HG02610 (cell line): ENCODE measurements at regions not wholly inside any gene's neighbourhood (a gene's known extent, or its start where the extent isn't known, plus 50 kb on each side); places are given as distances from the start of the nearest gene placed in this dataset.
"Not testable (repeated sequence)": the region's sequence is repeated elsewhere in the genome, so short reads cannot be mapped to it uniquely, and the experiment has no call there.

ENCODE experiments used
- ATAC-seq: cut with Tn5 transposase; IDR thresholded peaks from one replicate; pipeline ENCODE4 v1.9.1; 2021; ENCODE audit warnings: mild to moderate bottlenecking, moderate library complexity; ENCODE audit not compliant: unreplicated experiment

- not testable (repeated sequence) for ATAC-seq
Observed at GRCh38 chr15:21357056-21357455, 83.2 kb downstream of the POTEB3 start.

GRCh38 chr15:21355944-21356343 lies 84.4 kb downstream of the POTEB3 start:
- ATAC-seq: not testable (repeated sequence)

- not testable (repeated sequence) for ATAC-seq
Observed at GRCh38 chr15:21354597-21354996, 85.7 kb downstream of the POTEB3 start.

- not testable (repeated sequence) for ATAC-seq
Observed at GRCh38 chr15:21352670-21353318, 87.5 kb downstream of the POTEB3 start.

- not testable (repeated sequence) for ATAC-seq
Observed at GRCh38 chr15:21344960-21345359, 95.3 kb downstream of the POTEB3 start.

- ATAC-seq: not testable (repeated sequence)
Observed at GRCh38 chr15:21344500-21344899, 95.8 kb downstream of the POTEB3 start.

GRCh38 chr15:21337028-21337427 lies 103.3 kb downstream of the POTEB3 start:
- ATAC-seq: not testable (repeated sequence)

GRCh38 chr15:21324720-21325460 lies 115.4 kb downstream of the POTEB3 start:
- ATAC-seq: not testable (repeated sequence)

GRCh38 chr15:21284353-21284752 lies 155.9 kb downstream of the POTEB3 start:
- ATAC-seq: peak; percentile 41

GRCh38 chr15:21283210-21283609 lies 157.1 kb downstream of the POTEB3 start:
- ATAC-seq: peak; percentile 97

GRCh38 chr15:21280272-21280671 lies 160.0 kb downstream of the POTEB3 start:
- ATAC-seq: not testable (repeated sequence)

GRCh38 chr15:21272176-21272982 lies 167.9 kb downstream of the POTEB3 start:
- ATAC-seq: peak; percentile 66

- ATAC-seq: no peak
Observed at GRCh38 chr15:21271566-21271965, 168.7 kb downstream of the POTEB3 start.

- ATAC-seq: no peak
Observed at GRCh38 chr15:21270474-21270873, 169.8 kb downstream of the POTEB3 start.

- ATAC-seq: not testable (repeated sequence)
Observed at GRCh38 chr15:21269673-21270072, 170.6 kb downstream of the POTEB3 start.

- no peak for ATAC-seq
Observed at GRCh38 chr15:21269121-21269520, 171.2 kb downstream of the POTEB3 start.

- no peak for ATAC-seq
Observed at GRCh38 chr15:21268436-21268940, 171.8 kb downstream of the POTEB3 start.

- no peak for ATAC-seq
Observed at GRCh38 chr15:21267671-21268395, 172.5 kb downstream of the POTEB3 start.

- ATAC-seq: no peak
Observed at GRCh38 chr15:21267226-21267625, 173.1 kb downstream of the POTEB3 start.

GRCh38 chr15:21265628-21266027 lies 174.7 kb downstream of the POTEB3 start:
- ATAC-seq: not testable (repeated sequence)
